Stimulated activated CD4-positive, alpha-beta T cell treated with anti-CD3 and anti-CD28 coated beads, Interleukin-4, amount 100 ng/mL, for 48 hours (primary cell): ENCODE measurements at regions not wholly inside any gene's neighbourhood (a gene's known extent, or its start where the extent isn't known, plus 50 kb on each side); places are given as distances from the start of the nearest gene placed in this dataset.

Experiments
- DNase-seq, 2 donors: peaks; one replicate each; pipeline ENCODE4 v3.0.0-alpha.2; 2020; ENCODE audit warnings: low read depth in 2 of 2

DNA sequence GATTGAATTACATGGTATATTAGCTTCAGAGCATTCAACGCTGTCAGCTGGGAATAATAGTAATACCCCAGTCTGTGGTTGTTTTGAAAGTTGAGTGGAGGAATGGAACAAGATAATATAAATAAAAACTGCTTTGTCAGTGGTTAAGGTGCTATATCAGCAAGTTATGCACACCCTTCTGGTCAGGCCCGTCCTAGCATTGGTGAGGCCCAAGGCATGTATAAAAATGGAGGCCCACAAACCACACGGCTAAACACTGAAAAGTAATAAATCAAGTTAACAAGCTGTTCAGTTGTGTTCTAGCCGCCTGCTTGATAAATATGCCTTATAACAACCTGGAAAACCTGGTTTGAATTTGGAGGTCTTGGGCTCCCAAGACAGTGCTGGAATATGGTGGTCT is 77.4 kb downstream of the PSMG1 start:
- no peak for DNase-seq

DNA sequence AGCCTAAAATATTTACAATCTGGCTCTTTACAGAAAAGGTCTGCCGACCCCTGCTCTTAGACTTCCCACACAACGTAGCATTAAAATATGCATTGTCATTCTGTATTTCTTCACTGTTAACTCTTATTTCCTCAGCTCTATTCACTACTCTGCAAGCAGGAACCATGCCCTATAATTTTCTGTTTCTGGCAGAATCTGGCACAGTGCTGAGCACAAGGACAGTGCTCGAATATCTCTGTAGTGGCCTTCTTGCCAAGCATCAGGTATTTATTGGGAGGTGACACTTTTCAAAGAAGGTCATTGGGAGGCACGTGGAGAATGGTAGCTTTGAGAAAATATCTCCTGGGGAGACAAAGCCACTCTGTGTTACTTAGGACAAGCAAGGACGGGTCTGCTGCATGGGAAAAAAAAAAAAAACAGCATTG is 77.9 kb downstream of the PSMG1 start:
- DNase-seq = no peak

DNA sequence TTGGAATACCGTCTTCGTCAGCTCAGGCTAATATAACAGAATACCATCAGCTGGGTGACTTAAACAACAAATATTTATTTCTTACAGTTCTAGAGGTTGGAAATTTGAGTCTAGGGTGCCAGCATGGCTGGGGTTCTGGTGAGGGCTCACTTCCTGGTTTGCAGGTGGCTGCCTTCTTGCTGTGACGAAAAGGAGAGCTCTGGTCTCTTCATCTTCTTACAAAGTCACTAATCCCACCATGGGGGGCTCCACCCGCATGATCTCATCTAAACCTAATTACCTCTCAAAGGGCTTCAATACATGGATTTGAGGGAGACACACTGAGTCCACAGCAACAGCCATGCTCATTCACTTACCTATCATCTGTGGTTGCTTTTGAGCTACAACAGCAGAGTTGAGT is 78.3 kb downstream of the PSMG1 start:
- DNase-seq = no peak

DNA sequence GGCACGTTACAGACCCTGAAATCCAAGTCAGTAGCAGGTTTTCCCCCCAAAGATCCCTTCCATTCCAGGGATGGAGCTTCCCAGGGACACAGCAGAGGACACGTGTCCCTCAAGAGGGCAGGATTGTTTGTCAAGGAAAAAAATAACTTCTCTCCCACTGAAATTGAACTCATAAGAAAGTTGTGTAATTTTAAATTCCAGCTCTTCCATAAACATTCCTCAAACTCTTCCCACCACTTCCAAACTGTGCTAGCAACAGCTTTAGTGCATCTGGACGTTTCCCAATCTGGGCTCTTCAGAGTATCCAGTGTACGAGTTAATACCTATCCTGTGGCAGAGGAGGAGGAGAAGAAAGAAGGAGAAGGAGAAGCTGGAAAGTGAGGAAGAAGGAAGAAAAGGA is 79.6 kb downstream of the PSMG1 start:
- DNase-seq = no peak

DNA sequence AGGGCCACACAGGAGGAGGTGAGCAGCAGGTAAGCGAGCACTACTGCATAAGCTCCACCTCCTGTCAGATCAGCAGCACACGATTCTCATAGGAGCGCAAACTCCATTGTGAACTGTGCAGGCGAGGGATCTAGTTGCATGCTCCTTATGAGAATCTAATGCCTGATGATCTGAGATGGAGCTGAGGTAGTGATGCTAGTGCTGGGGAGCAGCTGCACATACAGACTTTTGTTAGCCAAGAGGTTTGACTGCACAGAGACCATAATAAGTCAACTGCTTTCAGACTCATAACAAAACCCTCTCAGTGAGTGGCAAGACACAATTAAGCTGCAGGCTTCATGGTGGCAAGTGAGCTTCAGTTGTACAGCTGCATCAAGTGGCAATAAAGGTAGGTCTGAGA is 83.4 kb downstream of the PSMG1 start:
- no peak for DNase-seq

DNA sequence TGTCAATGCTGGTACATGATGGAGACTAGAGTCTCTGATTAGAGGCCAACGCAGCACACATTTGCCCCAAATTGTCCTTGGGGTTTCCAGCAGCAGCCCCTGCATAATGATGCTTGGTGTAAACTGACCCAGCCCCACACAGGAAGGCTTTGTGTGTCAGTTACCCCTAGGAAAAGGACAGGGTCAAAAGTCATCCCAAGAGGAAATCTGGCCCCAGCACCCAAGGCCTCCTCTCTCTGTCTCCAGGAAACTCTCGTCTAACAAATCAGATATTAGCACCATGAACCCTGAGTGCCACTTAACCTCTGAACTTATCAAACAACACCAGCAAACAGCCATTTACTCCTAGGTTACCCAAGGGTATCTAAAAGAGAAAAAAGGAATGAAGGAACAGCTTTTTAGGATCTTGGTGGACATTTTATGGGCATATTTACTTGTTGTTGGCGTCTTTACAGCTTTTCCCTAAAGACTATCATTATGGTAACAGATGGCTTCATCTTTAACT is 84.5 kb downstream of the PSMG1 start:
- no peak for DNase-seq

DNA sequence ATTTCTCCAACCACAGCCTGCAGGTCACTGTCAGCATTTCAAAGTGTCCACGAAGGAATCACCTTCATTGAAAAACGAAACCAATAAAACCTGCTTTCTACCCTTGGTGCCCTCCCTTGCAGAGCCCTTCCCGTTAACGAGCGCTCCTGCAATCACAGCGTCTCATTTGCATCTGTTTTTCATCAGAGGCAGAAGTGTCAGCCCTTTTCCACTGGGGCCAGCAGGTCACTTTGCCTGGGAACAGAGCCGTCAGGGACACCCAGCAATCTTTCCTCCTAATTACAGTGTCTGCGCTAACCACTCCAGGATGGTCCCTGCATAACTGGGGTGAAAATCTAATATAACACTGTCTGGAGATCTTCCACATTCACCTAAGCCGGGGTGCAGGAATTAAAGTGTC is 85.3 kb downstream of the PSMG1 start:
- DNase-seq = no peak

DNA sequence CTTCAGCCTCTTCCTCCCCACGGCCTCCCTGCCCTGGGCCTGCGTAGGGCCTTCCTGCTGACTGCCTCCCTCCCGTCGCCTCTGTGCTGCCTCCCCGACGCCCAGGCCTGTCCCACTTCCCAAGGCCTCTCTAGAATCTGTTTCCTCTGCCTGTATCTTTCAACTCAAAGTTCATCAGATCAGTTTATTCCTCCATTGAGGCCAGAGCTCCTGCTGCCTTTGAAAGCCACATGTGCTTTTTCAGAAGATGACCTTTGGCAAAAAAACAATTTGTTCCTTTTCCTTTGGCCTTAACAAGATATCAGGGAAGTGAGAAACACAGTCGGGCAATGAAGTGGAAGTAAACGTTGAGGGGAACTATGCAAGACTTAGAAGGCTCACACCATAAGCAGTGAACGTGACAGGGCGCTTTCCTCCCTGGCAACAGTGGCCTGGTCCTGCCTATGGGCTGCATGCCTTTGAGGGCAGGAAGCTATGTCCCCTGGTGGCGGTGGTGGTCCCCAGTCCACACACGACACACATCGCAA is 85.9 kb downstream of the PSMG1 start:
- no peak for DNase-seq

DNA sequence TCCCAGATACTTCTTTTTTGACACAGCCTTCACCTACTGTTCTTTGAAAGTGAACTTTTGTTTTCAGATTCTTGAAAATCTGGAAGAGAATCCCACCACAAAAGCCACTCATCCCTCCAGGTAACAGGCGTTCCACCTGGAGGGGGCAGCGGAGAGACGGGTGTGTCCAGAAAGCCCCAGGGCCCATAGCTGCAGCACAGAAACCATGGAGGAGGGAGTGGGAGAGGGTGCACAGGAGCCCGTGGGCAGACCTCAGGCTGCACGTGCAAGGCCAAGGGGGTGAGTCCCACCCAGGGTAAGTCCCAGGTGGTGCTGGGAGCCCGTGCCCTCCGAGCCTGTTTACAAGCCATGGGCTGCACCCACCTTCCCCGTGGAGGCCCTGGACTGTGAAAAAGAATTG is 86.5 kb downstream of the PSMG1 start:
- DNase-seq = no peak

DNA sequence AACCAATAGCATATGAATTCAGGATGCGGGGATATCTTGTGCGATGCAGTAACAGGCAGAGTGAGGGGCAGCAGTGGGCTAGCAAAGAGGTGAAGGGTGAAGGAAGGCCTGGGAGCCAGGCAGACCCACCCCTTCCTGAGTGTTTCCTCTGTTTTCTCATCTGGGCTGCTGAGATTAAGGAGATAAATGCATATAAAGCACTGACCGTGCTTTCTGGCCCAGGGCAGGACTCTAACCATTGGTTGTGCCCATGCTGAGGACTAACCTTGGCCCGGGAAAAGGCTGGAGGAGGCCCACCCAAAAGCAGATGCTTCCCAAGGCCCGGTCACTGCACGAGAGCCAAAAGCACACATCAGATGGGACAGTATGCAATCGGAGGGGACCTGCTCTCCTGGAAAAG is 87.6 kb downstream of the PSMG1 start:
- no peak for DNase-seq

DNA sequence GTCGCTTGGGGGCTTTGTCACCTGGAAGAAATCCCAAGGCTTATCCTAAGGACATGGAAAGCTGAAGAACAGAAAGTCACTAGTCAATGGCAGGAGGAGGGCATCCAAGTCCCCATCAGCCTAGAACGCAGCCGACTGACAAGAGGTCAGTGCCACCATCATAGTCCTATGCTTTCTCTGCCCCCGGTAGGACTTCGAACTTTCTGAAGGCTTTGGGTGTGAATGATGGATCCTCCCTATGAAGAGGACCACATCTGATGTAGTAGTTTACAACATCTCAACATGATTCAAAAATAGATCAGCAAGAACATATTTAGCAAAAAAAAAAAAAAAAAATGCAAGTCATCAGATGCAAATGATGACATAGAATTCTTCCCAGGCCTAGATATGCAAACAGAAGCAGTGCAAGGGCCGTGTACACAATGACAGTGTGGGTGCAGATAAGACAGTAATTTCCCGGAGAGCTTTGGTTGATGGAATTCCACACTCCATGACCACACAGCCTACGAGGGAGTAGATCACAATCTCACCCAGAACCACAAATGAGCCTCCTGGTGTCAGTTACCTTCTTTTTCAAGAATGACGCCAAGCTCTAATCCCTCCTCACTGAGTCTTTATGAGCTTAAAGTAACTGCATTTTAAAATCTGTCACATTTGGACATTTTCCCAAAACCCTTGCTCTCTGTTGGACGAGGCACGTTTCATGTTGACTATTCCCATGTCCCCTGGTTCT is 88.2 kb downstream of the PSMG1 start:
- no peak for DNase-seq

DNA sequence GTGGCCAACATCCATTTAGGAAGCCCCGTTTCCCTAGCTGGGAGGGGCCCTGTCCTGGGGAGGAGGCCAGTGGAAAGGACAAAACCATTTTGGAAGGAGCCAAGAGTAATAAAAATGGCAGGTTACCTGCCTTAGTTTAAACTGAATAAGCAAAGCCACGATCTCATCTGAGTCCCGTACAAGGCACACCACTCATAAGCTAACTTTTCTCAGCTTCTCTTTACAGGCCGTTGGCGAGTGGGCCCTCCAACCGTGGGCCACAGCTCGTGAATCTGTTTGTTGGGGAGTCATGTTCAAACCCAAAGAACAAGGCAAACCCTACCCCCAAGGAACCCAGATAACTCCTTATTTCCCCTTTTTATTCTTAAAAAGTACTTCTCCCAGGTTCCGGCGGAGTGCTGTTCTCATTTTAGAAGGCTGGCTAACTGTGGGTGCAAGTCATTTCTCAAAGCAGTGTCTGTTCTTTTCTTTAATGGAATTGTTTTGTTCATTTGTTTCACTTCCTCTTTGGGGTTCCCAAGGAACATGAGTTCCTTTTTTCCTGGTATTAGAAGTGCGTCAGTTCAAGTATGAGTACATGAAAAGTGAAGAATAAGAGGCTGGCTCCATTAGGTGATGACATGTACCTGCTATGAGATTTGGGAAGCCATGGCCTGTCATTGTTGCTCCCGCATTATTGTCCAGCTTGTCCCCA is 89.0 kb downstream of the PSMG1 start:
- DNase-seq = no peak

DNA sequence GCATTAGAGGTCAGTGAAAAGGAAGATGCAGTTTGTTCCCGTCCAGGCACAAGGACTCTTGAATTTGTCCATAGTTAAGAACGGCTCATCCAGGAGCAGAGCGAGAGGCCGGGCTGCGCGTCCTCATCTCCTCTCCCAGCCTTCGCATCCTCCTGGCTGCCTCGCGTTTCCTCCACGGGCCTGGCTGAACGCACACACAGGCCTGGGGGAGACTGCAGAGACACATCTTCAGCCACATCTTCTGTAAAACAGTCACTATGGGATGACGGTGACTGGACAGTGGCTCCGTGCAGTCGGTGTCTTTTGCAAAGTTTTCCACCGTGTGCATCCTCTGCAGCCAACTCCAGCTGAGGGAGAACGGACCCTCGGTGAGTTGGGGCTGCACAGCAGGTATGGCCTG is 89.7 kb downstream of the PSMG1 start:
- no peak for DNase-seq

DNA sequence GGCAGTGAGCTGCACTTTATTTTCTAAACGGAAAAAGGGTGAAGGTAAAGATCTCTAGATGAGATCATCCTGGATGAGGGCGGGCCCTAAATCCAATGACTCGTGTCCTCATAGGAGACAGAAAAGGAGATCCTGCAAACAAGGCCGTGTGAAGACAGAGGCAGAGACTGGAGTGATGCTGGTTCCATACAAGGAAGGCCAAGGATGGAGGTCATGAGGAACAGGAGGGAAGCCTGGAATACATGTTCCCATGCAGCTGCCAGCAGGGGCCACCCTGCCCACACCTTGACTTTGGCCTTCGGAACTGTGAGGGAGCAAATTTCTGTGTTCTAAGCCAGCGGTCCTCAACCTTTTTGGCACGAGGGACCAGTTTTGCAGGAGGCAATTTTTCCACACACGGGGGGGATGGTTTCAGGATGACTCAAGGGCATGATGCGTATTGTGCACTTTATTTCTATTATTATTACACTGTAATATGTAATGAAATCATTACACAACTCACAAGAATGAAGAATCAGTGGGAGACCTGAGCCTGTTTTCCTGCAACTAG is 94.3 kb downstream of the PSMG1 start:
- DNase-seq = no peak

DNA sequence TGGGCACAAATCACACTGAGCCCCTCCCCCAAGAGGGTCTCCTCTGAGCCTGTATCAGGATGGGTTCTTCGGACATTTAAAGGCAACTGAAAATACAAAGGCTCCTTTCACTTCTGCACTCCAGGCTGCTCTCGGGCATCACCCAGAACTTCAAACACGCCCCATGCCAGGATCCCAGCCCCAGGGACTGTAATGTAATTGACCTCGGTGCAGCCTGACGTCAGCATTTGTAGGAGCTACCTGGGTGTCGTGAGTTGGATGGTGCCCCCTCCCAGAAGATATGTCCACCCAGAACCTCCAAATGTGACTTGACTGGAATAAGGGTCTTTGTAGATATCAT is 95.2 kb downstream of the PSMG1 start:
- DNase-seq = no peak

DNA sequence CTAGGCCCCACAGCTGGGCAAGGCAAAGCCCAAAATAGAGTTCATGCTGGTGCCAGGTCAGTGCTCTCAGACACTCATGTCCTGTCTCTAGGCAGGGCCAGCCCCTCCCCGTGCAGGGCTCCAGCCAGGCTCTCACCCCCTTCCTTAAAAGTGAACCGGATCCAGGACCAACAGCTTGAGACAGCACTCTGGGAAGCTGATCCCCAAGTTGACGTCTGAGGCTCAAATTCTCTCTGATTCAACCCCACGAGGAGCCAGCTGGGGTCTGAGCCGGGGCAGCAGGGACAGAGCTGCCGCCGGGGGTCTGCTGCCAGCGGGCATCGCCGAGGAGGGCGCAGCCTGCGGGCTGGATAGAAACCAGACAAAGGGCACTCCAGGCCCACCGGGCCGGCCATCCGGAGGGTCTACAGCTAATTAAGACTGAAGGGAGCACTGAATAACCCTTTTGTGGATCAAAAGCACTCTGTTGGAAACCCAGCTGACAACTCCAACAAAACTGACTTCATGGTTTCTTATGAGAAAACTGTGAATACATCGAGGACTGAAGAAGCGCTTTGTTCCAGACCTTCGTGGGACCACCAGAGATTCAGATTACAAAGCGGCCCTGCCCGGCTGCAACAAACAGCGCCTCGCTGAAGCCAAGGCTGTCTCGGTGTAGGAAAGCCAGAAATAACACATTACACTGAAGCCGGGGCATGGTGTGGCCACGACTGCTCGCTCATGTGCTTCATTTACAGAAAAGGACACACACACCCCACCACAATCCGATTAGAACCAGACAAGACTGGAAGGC is 95.8 kb downstream of the PSMG1 start:
- no peak for DNase-seq

DNA sequence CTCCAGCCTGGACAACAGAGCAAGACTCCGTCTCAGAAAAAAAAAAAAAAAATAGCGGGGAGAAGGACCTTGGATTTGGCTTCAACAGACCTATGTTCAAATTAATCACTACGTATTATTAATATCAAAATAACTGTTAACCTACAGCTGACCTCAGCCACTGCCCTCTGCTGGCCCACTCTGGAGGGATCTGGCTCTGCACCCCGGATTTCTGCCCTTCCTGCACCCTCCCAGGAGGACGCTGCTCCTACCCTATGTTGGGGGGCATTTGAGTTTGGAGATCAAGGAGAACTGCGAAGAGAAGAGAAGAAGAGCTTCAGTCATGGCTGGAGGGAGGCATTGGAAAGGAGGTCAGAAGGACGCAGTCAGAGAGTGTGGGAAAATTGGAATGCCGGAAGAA is 96.7 kb downstream of the PSMG1 start:
- DNase-seq = no peak

DNA sequence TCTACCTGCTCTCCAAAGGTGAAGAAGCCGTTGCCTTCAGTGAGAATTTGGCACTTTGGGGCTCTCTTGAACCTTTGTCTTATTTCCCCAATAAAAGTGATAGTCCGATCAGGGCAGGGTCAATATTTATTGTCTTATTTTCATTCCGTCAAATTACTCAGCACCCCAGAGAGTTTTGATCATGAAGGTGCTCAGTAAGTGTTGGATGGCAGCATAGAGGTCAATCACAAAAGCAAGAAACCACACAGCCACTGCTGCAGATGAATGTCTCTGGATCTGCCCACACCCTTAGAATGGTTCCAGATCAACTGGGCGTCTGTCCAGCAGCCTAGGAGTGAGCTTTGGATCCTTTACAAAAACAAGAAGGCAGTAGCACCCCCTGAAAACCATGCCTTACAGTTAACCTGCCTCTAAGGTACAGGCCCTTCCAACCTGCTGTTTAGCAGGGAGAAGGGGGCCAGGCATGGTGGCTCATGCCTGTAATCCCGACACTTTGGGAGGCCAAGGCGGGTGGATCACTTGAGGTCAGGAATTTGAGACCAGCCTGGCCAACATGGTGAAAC is 97.3 kb downstream of the PSMG1 start:
- no peak for DNase-seq

DNA sequence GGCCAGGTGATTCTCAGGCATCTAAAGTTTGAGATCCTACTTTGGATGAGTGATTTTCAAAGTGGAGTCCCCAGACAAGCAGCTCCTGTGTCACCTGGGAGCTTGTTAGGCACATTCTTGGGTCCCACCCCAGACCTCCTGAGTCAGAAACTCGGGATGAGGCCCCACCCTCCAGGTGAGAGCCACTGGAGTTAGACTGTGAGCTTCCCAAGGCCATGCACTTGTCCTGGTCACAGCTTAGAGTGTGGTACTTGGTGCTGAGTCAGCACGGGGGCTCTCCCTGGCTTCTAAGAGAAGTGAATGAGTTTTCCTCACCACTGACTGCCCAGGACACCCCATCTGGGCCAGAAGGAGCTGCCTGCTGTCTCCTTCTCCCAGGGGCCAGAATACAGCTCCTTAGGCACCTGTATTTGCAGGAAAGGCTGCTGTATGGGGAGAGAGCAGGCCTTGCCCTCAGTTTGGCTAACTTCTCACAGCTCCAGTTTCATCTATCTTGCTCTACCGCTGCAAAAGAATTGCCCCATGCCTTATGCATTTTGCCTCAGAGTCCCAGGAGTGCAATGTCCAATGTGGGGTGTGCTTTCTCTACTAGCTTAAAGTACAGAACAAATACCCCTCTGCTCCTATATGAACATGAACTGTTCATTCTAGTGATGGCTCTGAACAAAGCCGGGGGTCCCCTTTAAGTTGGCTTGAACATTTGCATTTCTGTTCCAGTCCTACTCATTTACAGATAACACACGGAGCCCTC is 98.1 kb downstream of the PSMG1 start:
- no peak for DNase-seq

DNA sequence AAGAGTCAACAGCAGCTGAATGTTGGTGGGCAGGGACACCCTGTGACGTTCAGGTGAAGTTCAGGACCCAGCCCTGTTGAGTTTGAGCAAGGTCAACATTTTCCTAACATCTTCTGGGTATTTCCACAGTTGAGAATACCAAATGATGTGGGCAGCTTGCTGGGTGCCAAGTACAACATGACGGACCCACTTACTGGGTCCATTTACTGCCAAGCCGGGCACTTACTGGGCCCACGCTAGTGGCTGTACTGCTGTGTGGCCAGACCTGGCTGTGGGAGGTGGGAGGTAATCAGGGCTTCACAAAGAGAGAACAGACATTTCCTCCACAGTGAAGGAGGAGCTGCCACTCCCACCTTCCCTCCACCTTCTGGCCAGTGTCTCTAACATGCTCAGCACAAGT is 99.2 kb downstream of the PSMG1 start:
- DNase-seq = no peak

DNA sequence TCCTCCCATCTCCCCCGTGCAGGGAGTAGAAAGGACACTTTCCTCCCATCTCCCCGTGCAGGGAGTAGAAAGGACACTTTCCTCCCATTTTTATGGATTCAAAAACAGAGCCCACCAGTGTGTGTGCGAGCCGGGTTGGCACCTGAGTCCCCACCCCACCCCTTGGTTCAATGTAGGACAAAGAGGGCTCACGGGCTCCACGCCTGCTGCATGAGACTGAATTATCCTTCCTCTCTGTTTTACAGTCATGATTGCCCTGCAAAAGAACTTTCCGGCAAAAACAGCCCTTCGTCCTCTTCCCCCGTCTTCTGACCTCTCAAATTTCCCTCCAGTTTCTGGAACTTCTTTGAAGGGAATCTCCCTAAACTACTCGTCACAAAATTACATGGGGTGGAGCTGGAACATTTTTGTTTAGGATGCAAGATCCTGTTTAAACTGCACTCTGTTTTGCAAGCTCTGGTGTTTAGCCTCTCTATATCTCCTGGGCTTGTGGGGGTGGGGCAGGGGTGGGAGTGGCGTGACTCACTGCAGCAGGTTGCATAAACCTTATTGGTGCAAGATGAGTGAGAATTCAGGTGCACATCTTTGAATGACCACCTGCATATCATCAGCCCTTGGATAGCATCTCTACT is 99.8 kb downstream of the PSMG1 start:
- DNase-seq = no peak
